Adrenal gland (tissue), 5 donors: ENCODE measurements at regions not wholly inside any gene's neighbourhood (a gene's known extent, or its start where the extent isn't known, plus 50 kb on each side); places are given as distances from the start of the nearest gene placed in this dataset.

Experiments
- CTCF ChIP-seq, 6 experiments: fragments of 450-650 bp in 4 of 6; fragments of 200-600 bp in 2 of 6; sonication (generic) in 1 of 6; IDR thresholded peaks; 1 replicate in 5 of 6; 2 replicates in 1 of 6; pipeline versions ENCODE4 v1.5.1 to v1.8.0; 2016 to 2021; ENCODE audit warnings: antibody characterized with exemption in 6 of 6, mild to moderate bottlenecking in 2 of 6, moderate library complexity in 1 of 6
- POLR2A ChIP-seq, 2 donors: fragments of 450-650 bp; IDR thresholded peaks; one replicate each; pipeline ENCODE4 v1.6.1; 2017; ENCODE audit warnings: antibody characterized with exemption in 2 of 2, mild to moderate bottlenecking in 2 of 2, moderate library complexity in 1 of 2
- donor health status: DM: no; HTN: no; CAD: no.

DNA sequence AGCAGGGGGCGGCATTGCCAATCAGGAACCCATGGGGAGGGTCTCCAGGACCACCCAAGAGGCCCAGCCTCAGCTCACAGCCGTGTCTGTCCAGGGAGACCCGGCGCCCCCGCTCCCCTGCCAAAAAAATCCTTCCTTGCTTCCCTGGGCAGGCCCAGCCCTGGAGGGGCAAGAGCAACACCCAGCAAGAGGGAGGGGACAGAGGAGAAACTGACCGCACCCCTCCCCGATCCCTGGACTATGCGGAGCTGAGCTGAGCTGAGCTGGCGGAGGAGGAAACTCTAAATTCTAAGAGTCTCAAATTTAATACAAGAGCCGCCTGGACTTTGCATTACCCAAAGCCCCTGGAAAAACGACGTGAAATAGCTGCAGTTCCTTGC lies 52.0 kb upstream of the SHISAL1 start:
- TF ChIP-seq POLR2A (IDR thresholded peaks at IDR 0.05) (no peak), CTCF (IDR thresholded peaks at IDR 0.05) (no peak)
